ENCODE measurements at regions not wholly inside any gene's neighbourhood (a gene's known extent, or its start where the extent isn't known, plus 50 kb on each side); places are given as distances from the start of the nearest gene placed in this dataset.

GRCh38 chr6:63447134-63447533 lies 125.1 kb upstream of the LOC128125822 start:
- intact Hi-C loops (cut with DNase I; ENCODE audit: low total_unique reads), result no loop called here
- Histone ChIP-seq H3K9me3 (no peaks in the 10 kb centered on the region), H3K4me1 (peaks cover 0 to 9% (median 0%) of the 10 kb centered on the region in 4 donors), H3K36me3 (no peaks in the 10 kb centered on the region), H3K27me3 (no peaks in the 10 kb centered on the region), H3K4me3 (no peak overlapping the region), H3K27ac (peak overlapping the region in 1 of 5 donors; percentile 69)
- 33 to 67% (median 41%) methylated on average over 1 of the region's 1 CpG for WGBS, 5 donors
- peak in 1 of 2 donors; percentile 46 for DNase-seq
- TF ChIP-seq POLR2A (IDR thresholded peaks at IDR 0.05) (no peak), EP300 (IDR thresholded peaks at IDR 0.05) (no peak), POLR2AphosphoS5 (IDR thresholded peaks at IDR 0.05) (no peak), CTCF (IDR thresholded peaks at IDR 0.05) (no peak)

GRCh38 chr6:63448229-63448628 lies 124.1 kb upstream of the LOC128125822 start:
- Histone ChIP-seq H3K4me3 (no peak overlapping the region), H3K4me1 (peaks cover 0 to 9% (median 0%) of the 10 kb centered on the region in 4 donors), H3K36me3 (no peaks in the 10 kb centered on the region), H3K27me3 (no peaks in the 10 kb centered on the region), H3K27ac (peak overlapping the region in 1 of 5 donors; percentile 69), H3K9me3 (no peaks in the 10 kb centered on the region)
- TF ChIP-seq CTCF (IDR thresholded peaks at IDR 0.05) (no peak), POLR2AphosphoS5 (IDR thresholded peaks at IDR 0.05) (no peak), POLR2A (IDR thresholded peaks at IDR 0.05) (no peak), EP300 (IDR thresholded peaks at IDR 0.05) (no peak)
- DNase-seq, result no peak
- intact Hi-C loops (cut with DNase I; ENCODE audit: low total_unique reads), result no loop called here
- WGBS, 5 donors, result 62 to 73% (median 67%) methylated on average over 5 of the region's 5 CpGs

DNA sequence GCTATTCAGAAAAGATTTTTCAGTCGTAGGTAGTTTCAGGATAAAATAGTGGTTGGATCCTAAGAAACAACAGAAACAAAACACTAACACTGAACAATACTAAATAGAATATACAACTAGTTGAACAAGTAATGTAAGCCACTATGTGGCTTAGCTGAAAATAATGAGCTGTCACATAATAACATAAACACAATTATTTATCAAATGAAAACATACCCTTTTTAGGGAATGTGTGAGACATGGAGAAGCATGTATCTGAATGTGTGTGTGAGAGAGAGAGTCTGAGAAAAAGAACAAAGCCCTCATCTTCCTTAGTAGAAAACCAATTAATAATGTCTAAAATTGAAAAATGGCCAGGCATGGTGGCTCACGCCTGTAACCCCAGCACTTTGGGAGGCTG lies 122.6 kb upstream of the LOC128125822 start:
- intact Hi-C loops (cut with DNase I; ENCODE audit: low total_unique reads), result no loop called here
- 65 to 89% (median 77%) methylated on average over 2 of the region's 2 CpGs for WGBS, 5 donors
- H3K4me1 ChIP-seq, result peaks cover 0 to 9% (median 0%) of the 10 kb centered on the region in 4 donors
- no peak for TF ChIP-seq CTCF (IDR thresholded peaks at IDR 0.05)
- no peak for TF ChIP-seq POLR2A (IDR thresholded peaks at IDR 0.05)
- TF ChIP-seq POLR2AphosphoS5 (IDR thresholded peaks at IDR 0.05), result no peak
- no peak for TF ChIP-seq EP300 (IDR thresholded peaks at IDR 0.05)
- H3K27ac ChIP-seq, result peak overlapping the region in 1 of 5 donors; percentile 69
- H3K9me3 ChIP-seq, result no peaks in the 10 kb centered on the region
- DNase-seq, result no peak
- no peaks in the 10 kb centered on the region for H3K36me3 ChIP-seq
- no peak overlapping the region for H3K4me3 ChIP-seq
- no peaks in the 10 kb centered on the region for H3K27me3 ChIP-seq

- no peak for DNase-seq
- no peak for TF ChIP-seq EP300 (IDR thresholded peaks at IDR 0.05)
- TF ChIP-seq POLR2A (IDR thresholded peaks at IDR 0.05), result no peak
- no peak for TF ChIP-seq POLR2AphosphoS5 (IDR thresholded peaks at IDR 0.05)
- TF ChIP-seq CTCF (IDR thresholded peaks at IDR 0.05), result no peak
- intact Hi-C loops (cut with DNase I; ENCODE audit: low total_unique reads), result no loop called here
- no peak overlapping the region for H3K27ac ChIP-seq
- H3K36me3 ChIP-seq, result no peaks in the 10 kb centered on the region
- no peaks in the 10 kb centered on the region for H3K27me3 ChIP-seq
- no peaks in the 10 kb centered on the region for H3K9me3 ChIP-seq
- H3K4me1 ChIP-seq, result peaks cover 0 to 9% (median 0%) of the 10 kb centered on the region in 4 donors
- H3K4me3 ChIP-seq, result no peak overlapping the region
These were observed 121.0 kb upstream of the LOC128125822 start for GRCh38 chr6:63451238-63451637.

Data from stomach (tissue), 8 donors.